DMS 273 (cell line): ENCODE measurements at regions not wholly inside any gene's neighbourhood (a gene's known extent, or its start where the extent isn't known, plus 50 kb on each side); places are given as distances from the start of the nearest gene placed in this dataset.
A peak's percentile ranks its signal among the peaks of the same experiment; 100 is the strongest.

Experiments
- DNase-seq: peaks from one replicate; lab custom pipeline; 2025; ENCODE audit not compliant: unreplicated experiment; lab: John Stamatoyannopoulos, UW

GRCh38 chr3:68328049-68328448 lies 604.3 kb downstream of the TAFA4 start:
- no peak for DNase-seq

GRCh38 chr3:68315964-68316363 lies 616.4 kb downstream of the TAFA4 start:
- no peak for DNase-seq

GRCh38 chr3:68315546-68315945 lies 616.8 kb downstream of the TAFA4 start:
- no peak for DNase-seq

GRCh38 chr3:68306571-68306970 lies 625.8 kb downstream of the TAFA4 start:
- DNase-seq, result peak; percentile 11

- no peak for DNase-seq
Observed at GRCh38 chr3:68295457-68295856, 636.9 kb downstream of the TAFA4 start.

GRCh38 chr3:68290333-68290732 lies 635.9 kb upstream of the SUCLG2 start:
- DNase-seq, result no peak

GRCh38 chr3:68288085-68288484 lies 633.7 kb upstream of the SUCLG2 start:
- DNase-seq, result no peak

- DNase-seq, result no peak
Observed at GRCh38 chr3:68287101-68287500, 632.7 kb upstream of the SUCLG2 start.

GRCh38 chr3:68274286-68274685 lies 619.9 kb upstream of the SUCLG2 start:
- no peak for DNase-seq

- DNase-seq, result no peak
Observed at GRCh38 chr3:68271145-68271544, 616.7 kb upstream of the SUCLG2 start.

GRCh38 chr3:68256635-68257223 lies 602.3 kb upstream of the SUCLG2 start:
- DNase-seq, result peak; percentile 15

GRCh38 chr3:68249265-68249664 lies 594.9 kb upstream of the SUCLG2 start:
- DNase-seq, result no peak

GRCh38 chr3:68242606-68243005 lies 588.2 kb upstream of the SUCLG2 start:
- no peak for DNase-seq

GRCh38 chr3:68239542-68239941 lies 585.1 kb upstream of the SUCLG2 start:
- peak; percentile 0 for DNase-seq

- DNase-seq, result no peak
Observed at GRCh38 chr3:68234076-68234780, 579.8 kb upstream of the SUCLG2 start.

- no peak for DNase-seq
Observed at GRCh38 chr3:68228856-68229255, 574.4 kb upstream of the SUCLG2 start.

- DNase-seq, result no peak
Observed at GRCh38 chr3:68220832-68221231, 566.4 kb upstream of the SUCLG2 start.

GRCh38 chr3:68211637-68212036 lies 557.2 kb upstream of the SUCLG2 start:
- no peak for DNase-seq

GRCh38 chr3:68210635-68211034 lies 556.2 kb upstream of the SUCLG2 start:
- DNase-seq, result no peak

GRCh38 chr3:68207327-68207726 lies 552.9 kb upstream of the SUCLG2 start:
- DNase-seq, result no peak

GRCh38 chr3:68206524-68207117 lies 552.2 kb upstream of the SUCLG2 start:
- peak; percentile 3 for DNase-seq

GRCh38 chr3:68186733-68187132 lies 532.3 kb upstream of the SUCLG2 start:
- DNase-seq, result no peak

- no peak for DNase-seq
Observed at GRCh38 chr3:68176600-68176999, 522.2 kb upstream of the SUCLG2 start.
